ENCODE measurements at regions not wholly inside any gene's neighbourhood (a gene's known extent, or its start where the extent isn't known, plus 50 kb on each side); places are given as distances from the start of the nearest gene placed in this dataset.

GRCh38 chr14:54177641-54178621, 218.9 kb upstream of the CDKN3 start:
- DNase-seq: no peak

GRCh38 chr14:54182419-54183045, 214.3 kb upstream of the CDKN3 start:
- no peak for DNase-seq

GRCh38 chr14:54186821-54187763, 209.7 kb upstream of the CDKN3 start:
- DNase-seq: no peak

DNA sequence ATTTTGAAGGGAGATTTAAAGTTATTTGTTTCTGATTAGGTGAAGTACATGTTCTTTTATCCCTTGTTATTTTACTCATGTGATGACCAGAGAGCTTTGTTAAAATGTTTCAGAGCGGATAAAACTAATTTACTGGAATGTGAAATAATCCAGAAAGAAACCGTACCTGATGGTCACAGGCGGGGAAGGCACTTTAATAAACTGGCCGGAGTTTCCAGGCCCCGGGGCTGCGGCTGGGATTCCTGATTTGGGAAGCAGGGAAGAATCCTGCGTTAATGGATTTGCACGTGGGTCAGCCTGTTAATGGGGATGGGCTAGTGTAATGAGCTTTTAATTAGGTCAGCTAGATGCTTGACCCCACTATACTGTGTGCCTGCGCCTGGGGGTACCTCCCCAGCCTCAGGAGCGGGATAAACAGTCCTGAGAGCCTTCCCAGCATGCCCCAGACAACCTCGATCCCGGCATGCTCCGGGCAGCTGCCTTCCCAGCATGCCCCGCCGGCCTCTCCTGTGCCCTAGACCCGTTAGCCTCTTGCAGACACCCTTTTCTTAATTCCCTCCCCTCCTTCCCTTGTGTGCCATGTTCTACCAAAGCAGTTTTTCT, 208.6 kb upstream of the CDKN3 start:
- no peak for DNase-seq

- DNase-seq: no peak
These were observed 207.5 kb upstream of the CDKN3 start for GRCh38 chr14:54189333-54189732.

DNA sequence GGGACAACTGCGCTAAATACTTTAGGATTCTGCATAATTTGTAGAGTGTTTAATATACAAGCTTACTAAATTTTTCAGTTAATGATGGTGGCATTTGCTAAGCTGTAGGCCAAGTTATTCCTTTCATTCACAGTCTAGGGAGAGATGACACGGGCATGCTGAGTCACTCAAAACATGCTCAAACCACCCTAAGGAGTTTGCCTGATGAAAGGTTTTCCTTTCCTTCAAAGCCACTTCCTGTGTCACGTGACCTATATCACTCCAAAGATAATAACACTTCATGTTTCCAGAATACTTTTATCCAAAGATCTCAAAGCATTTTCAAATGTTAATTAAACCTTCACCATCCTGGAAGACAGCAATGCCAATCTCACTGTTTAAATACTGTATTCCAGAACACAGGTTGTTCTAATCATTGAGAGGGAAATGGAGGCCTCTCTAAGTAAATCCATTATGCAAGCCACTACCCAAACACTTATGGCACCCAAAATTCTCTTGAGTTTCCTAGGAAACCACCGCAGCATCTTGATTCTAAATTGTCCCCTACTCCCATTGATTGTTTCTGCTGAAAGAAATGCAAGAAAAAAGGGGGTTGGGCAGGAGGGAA, 207.0 kb upstream of the CDKN3 start:
- DNase-seq: no peak

DNA sequence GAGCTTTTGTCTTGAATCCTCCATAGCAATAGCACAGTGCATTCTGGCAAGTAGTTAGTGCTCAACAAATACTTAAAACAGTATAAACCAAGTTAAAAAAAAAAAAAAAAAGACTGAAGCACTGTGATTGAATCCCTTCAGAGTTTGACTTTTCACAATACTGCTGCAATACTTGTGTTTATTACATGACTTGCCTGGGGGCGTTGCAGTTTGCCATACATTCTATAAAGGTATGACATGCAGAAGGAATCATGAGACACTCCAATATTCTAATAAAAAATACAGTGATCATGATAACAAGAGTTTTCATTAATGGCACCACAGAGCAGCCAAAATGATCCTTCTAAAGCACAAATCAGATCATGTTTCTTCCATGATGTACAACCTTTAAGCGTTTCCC, 205.0 kb upstream of the CDKN3 start:
- DNase-seq: no peak

DNA sequence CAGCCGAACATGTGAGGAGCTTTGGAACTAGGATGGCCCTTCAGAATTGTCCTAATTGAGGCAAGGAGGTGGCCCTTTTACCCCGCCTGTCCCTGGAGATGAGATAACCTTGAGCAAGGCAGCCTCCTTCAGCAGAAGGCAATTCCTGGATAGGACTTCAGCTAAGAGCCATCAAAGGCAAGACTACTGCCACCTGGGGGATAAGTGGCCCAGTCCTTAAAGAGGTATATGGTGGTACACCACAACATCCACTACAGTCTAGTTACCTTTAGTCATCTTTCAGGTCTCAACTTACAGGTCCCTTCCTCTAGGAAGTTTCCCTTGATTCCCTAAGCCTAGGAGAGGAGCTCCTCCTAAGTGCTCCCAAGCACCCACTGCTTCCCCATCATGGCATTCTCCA, 204.2 kb upstream of the CDKN3 start:
- no peak for DNase-seq

DNA sequence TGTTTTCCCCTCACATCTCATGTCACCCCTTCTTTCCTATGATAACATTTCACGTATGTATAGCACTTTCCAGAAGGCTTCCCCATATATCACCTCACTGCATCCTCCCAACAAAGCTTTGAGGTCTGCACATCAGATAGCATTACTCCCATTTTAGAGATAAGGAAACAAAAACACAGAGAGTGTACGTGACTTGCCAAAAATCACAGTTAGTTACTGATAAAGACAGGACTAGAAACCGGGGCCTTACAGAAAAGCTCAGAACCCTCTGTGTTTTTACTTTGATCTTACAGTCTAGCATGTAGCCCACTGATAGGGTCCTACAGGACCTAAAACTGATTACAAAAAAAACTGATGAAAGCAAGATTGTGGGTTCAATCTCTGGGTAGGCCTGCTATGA, 202.9 kb upstream of the CDKN3 start:
- DNase-seq: no peak

GRCh38 chr14:54194501-54194900, 202.3 kb upstream of the CDKN3 start:
- DNase-seq: no peak

DNA sequence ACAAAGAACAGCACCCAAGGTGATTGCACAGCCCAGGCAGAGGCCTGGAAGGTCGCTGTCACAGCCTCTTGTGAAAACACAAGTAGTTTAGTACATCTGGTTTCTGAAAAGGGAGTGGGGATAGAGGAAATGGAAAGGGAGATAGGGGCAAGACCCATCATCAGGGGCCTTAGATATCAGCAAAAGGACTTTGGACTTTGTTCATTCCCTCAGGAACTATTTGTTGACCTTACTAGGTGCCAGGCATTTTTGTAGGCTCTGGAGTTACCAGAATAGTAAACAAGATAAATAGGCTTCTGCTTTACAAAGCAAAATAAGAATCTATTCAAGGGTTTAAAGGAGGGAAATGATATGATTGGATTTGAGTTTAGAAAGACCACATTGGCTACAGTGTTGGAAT, 199.4 kb upstream of the CDKN3 start:
- no peak for DNase-seq

- DNase-seq: no peak
These were observed 196.1 kb upstream of the CDKN3 start for GRCh38 chr14:54200726-54201125.

DNA sequence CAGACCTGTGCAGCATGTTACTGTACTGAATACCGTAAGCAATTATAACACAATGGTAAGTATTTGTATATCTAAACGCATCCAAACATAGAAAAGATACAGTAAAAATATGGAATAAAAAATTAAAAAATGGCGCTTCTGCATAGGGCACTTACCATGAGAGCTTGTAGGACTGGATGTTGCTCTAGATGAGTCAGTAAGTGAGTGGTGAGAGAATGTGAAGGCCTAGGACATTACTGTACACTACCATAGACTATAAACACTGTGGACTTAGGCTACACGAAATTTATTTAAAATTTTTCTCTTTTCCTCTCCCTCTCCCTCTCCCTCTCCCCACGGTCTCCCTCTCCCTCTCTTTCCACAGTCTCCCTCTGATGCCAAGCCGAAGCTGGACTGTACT, 194.5 kb upstream of the CDKN3 start:
- no peak for DNase-seq

DNA sequence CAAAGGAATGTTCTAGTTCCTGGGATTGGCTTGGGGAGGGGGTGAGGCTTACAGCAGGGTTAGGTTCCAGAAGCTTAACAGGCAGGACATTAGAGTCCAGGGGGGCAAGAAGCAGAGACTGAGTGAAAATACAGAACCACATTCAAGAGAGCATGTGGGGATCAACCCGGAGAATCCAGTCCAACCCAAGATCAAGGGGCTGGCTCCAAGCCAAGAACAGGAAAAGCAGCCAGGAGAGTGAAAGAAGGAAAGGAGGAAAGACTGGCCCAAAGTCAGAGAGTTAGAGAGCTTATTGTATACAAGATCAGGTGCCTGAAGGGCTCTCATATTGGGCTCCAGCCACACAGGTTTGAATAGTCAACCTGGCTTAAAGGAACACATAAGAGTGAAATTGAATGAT, 190.3 kb upstream of the CDKN3 start:
- no peak for DNase-seq

DNA sequence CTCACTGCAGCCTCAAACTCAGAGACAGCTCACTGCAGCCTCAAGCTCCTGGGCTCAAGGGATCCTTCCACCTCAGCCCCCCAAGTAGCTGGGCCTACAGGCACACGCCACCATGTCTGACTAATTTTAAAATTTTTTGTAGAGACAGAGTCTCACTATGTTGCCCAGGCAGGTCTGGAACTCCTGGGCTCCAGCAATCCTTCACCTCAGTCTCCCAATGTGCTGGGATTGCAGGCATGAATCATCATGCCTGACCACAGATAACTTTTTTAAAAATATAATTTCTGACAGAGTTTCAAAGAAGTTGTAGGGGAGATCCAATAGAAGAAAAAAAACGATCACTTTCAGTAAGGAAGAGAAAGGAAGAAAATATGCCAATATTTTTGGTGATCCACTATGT, 189.7 kb upstream of the CDKN3 start:
- no peak for DNase-seq

DNA sequence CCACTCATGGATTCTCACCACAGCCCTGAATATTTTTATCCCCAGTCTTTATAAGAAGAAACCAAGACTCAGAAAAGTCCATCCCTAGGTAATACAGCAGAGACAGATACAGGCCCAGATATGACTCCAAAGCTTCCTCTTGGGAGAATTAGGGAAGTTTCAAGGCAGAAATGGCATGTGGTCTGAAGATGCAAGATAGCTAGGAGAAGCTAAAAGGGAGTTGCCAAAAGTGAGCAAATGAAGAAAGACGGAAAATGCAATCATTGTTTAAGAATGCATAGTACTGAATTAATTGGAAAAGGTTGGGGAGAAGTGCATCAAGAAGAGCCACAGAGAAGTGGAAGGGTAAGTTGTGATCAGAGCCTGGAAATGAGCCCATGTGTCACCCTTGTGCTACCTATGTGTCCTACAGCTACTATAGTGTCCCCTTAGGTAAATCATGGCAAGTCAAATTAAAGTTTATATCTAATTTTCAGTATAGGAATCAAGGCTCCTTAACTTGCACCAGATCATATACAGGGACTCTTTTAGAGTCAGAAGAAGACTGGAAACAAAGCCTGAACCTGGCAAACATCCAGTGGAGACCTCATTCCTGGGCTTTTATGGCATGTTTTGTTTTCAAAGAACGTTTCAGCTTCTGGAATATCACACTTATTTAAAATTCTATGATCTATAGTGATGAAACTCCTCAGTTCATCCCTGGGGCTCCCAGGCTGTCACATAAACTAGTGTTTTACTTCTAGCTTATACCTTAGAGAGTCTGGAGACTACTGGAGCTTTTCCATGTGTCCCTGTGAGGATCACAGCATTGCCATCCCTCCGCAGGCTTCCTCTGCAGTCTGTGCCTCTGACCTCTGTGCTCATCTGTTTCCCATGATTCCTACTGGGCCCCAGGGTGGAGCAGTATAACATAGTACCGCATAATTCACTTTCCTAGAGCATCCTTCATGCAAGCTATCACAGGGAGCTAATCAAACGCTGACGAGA, 189.0 kb upstream of the CDKN3 start:
- DNase-seq: no peak

DNA sequence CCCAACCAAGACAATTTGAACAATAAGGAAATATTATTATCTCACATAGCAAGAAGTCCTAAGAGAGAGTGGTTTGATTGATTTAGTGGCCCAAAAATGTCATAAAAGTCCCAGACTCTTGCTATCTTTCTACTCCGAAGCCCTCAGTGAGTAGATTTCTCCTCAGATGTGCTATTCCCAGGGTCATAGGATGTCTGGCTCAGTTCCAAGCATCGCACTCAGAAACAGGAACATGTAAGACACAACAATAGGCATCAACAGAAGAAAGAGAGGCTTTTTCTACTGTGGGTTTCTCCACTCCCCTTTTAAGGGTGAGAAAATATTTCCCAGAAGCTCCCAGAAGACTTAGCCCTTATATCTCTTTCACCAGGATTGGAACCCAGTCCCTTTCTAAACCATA, 188.1 kb upstream of the CDKN3 start:
- DNase-seq: no peak

DNA sequence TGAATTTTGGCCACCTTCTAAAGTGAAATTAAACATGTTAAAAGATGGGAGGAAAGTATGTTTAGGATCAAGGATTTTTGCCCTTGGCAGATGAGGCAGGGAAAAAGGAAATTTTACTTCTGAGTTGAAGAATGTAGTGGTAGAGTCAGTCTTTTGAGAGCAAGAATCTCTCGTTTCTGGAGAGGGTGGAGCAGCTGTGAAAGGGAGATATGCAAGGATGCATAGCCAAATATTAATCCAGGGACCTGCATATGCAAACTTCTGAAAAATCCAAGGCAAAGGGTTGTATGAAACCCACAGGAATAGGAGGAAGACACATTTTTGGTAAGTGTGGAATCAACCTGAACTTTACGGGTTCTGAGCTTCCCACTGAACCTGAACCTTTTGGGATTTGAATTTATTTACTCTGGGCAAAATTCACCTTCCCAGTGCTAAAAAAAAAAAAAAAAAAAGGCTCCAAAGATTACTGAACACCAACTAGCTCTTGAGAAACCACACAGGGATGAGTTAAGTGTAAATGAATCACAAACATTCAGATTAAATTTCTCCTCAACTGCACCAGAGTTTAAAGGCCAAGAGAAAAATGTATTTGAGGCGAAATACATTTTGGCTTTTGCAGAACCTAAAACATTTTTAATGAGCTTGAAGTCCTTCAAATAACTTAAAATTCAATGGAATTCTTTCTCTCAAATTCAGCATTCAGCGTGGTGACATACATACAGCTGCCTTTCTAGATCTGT, 187.1 kb upstream of the CDKN3 start:
- no peak for DNase-seq

GRCh38 chr14:54211551-54212308, 185.1 kb upstream of the CDKN3 start:
- no peak for DNase-seq
